GM12878 (cell line): ENCODE measurements at regions not wholly inside any gene's neighbourhood (a gene's known extent, or its start where the extent isn't known, plus 50 kb on each side); places are given as distances from the start of the nearest gene placed in this dataset.

Experiments
- ATAC-seq: fragments of 200-7000 bp; cut with Tn5 transposase; 3 replicates; pipeline ENCODE4 v1.9.1; 2020; ENCODE audit warnings: mild to moderate bottlenecking, moderate library complexity
- BruUV-seq: library from RNA; stranded (reverse); fragments of 400-500 nt; replicated peaks from 2 replicates; lab custom pipeline; 2021; lab: Mats Ljungman, UMichigan
- CTCF ChIA-PET: fragments of 300-600 bp; sonication (Branson Sonifier 250); formaldehyde crosslinking; extraction: SDS; loops from one replicate; lab custom pipeline; 2021; ENCODE audit warnings: inconsistent platforms; lab: Yijun Ruan, JAX
- POLR2A ChIA-PET: fragments of 350-600 bp; formaldehyde crosslinking; extraction: SDS; loops from one replicate; lab custom pipeline; 2021; ENCODE audit warnings: inconsistent platforms; lab: Charles Lee
- RAD21 ChIA-PET: fragments of 300-600 bp; sonication (Branson Sonifier 250); formaldehyde crosslinking; loops from one replicate; lab custom pipeline; 2023; ENCODE audit warnings: antibody characterized with exemption; ENCODE audit not compliant: unreplicated experiment; lab: Charles Lee
- SMC1A ChIA-PET: fragments of 300-600 bp; sonication (Branson Sonifier 250); formaldehyde crosslinking; loops from one replicate; lab custom pipeline; 2023; ENCODE audit not compliant: unreplicated experiment, uncharacterized antibody; lab: Charles Lee
- DNase-seq: peaks from one replicate; pipeline ENCODE4 v3.0.0-alpha.2; 2011; ENCODE audit warnings: low read depth, low spot score
- FAIRE-seq: peaks from 3 replicates; lab custom pipeline; 2011; peaks lifted over from hg19 to GRCh38; lab: Jason Lieb, UNC
- H2AFZ ChIP-seq: 2 replicates; pipeline ENCODE4 v1.6.0; 2011; ENCODE audit warnings: low read depth, low read length, control low read depth; ENCODE audit not compliant: control insufficient read depth
- H3K27ac ChIP-seq: 2 replicates; pipeline ENCODE4 v1.5.1; 2011; ENCODE audit warnings: control low read depth; ENCODE audit not compliant: control insufficient read depth, insufficient read depth
- H3K27me3 ChIP-seq, 2 experiments: replicated peaks in 1 of 2; 2 replicates each; pipeline versions ENCODE4 v1.6.0 to v1.6.1; 2011; ENCODE audit warnings: low read length in 1 of 2; ENCODE audit not compliant: control insufficient read depth in 2 of 2, insufficient read depth in 2 of 2
- H3K36me3 ChIP-seq, 2 experiments: 2 replicates each; pipeline ENCODE4 v1.5.1; 2011; ENCODE audit warnings: low read length in 1 of 2; ENCODE audit not compliant: control insufficient read depth in 2 of 2, insufficient read depth in 2 of 2
- H3K4me1 ChIP-seq: 2 replicates; pipeline ENCODE4 v1.6.1; 2011; ENCODE audit warnings: mild to moderate bottlenecking, low read length, moderate library complexity, mixed read lengths; ENCODE audit not compliant: control insufficient read depth, insufficient read depth
- H3K4me2 ChIP-seq: 2 replicates; pipeline ENCODE4 v1.6.0; 2011; ENCODE audit warnings: control low read depth; ENCODE audit not compliant: control insufficient read depth, insufficient read depth
- H3K4me3 ChIP-seq: fragments of 200-600 bp; sonication (generic); 2 replicates; pipeline ENCODE4 v1.5.1; 2016
- H3K79me2 ChIP-seq: 2 replicates; pipeline ENCODE4 v1.6.0; 2011; ENCODE audit warnings: low read length; ENCODE audit not compliant: control insufficient read depth, insufficient read depth
- H3K9ac ChIP-seq: 2 replicates; pipeline ENCODE4 v1.8.0; 2011; ENCODE audit warnings: low read length, control low read depth, mixed read lengths; ENCODE audit not compliant: control insufficient read depth, insufficient read depth
- H3K9me3 ChIP-seq: replicated peaks from 3 replicates; pipeline ENCODE4 v1.5.1; 2011; ENCODE audit warnings: mild to moderate bottlenecking, low read length; ENCODE audit not compliant: control insufficient read depth, insufficient read depth
- H4K20me1 ChIP-seq: 2 replicates; pipeline ENCODE4 v1.6.0; 2011; ENCODE audit not compliant: control insufficient read depth, insufficient read depth
- BCLAF1 ChIP-seq: fragments of 450-650 bp; IDR thresholded peaks from 2 replicates; pipeline ENCODE4 v1.6.1; 2017; ENCODE audit warnings: antibody characterized with exemption, mild to moderate bottlenecking, moderate library complexity
- MYB ChIP-seq: fragments of 150-350 bp; IDR thresholded peaks from 2 replicates; pipeline ENCODE4 v1.6.1; 2014; ENCODE audit warnings: mild to moderate bottlenecking, low read depth, low read length, borderline replicate concordance
- MYC ChIP-seq: IDR thresholded peaks from 2 replicates; pipeline ENCODE4 v1.6.1; 2011; ENCODE audit warnings: mild to moderate bottlenecking, low read length, moderate library complexity, inconsistent platforms; ENCODE audit not compliant: insufficient read depth, insufficient replicate concordance, insufficient read length, severe bottlenecking
- PAX8 ChIP-seq: fragments of 450-650 bp; IDR thresholded peaks from 2 replicates; pipeline ENCODE4 v1.6.1; 2017; ENCODE audit warnings: mild to moderate bottlenecking, moderate library complexity
- RAD51 ChIP-seq: fragments of 450-650 bp; IDR thresholded peaks from 2 replicates; pipeline ENCODE4 v1.6.1; 2016; ENCODE audit warnings: moderate library complexity, mild to moderate bottlenecking, inconsistent platforms
- ZBTB4 ChIP-seq: fragments of 450-650 bp; formaldehyde crosslinking; IDR thresholded peaks from 2 replicates; pipeline ENCODE4 v1.4.0; 2022; ENCODE audit warnings: mild to moderate bottlenecking, moderate library complexity
- WGBS: methylation state at CpG from one replicate; pipeline ENCODE4 v1.1.6; 2016; ENCODE audit warnings: low lambda C conversion rate; ENCODE audit not compliant: insufficient replicate concordance, insufficient coverage; ENCODE audit errors: missing lambda C conversion rate; 5-methylcytosine and 5-hydroxymethylcytosine counted together
- in situ Hi-C: fragments of 300-500 bp; cut with MboI; formaldehyde crosslinking; loops from 9 replicates; pipeline ENCODE4 v1.14.3; 2018; ENCODE audit warnings: mixed read lengths
- intact Hi-C: fragments of 100-400 bp; cut with micrococcal nuclease; formaldehyde crosslinking; loops from one replicate; pipeline ENCODE4 v1.14.2; 2022; ENCODE audit not compliant: unreplicated experiment

GRCh38 chr3:151992326-151993041 is 119.0 kb downstream of the SUCNR1 start:
- Histone ChIP-seq H3K4me3 (no peak overlapping the region), H3K36me3 (no peaks in the 10 kb centered on the region), H4K20me1 (no peaks in the 10 kb centered on the region), H3K9ac (no peak overlapping the region), H3K9me3 (no peaks in the 10 kb centered on the region), H3K27me3 (no peaks in the 10 kb centered on the region), H2AFZ (no peak overlapping the region), H3K27ac (no peak overlapping the region), H3K4me1 (peaks cover 3% of the 10 kb centered on the region; the same call in 1 of the 2 replicates), H3K79me2 (no peaks in the 10 kb centered on the region), H3K4me2 (no peak overlapping the region)
- TF ChIP-seq MYB: no peak
- no peak for TF ChIP-seq PAX8
- TF ChIP-seq MYC: no peak
- ATAC-seq (no peak), FAIRE-seq (no peak), DNase-seq (no peak)
- ChIA-PET POLR2A (no interaction called here), CTCF (no interaction called here), RAD21 (no interaction called here), SMC1A (interaction anchor here (1.2 to 1.4 kb wide), 2 partner anchors 12 to 28 kb away, joined by 3 read pairs; no protein-coding TSS in a partner anchor)
- no TSS peak for BruUV-seq
- intact Hi-C loops: no loop called here
- in situ Hi-C loops: no loop called here
- 68% methylated on average over 4 of the region's 4 CpGs for whole genome bisulfite sequencing

GRCh38 chr3:151995091-151995490 is 121.6 kb downstream of the SUCNR1 start:
- in situ Hi-C loops (no loop called here), intact Hi-C loops (no loop called here)
- POLR2A ChIA-PET: no interaction called here
- Histone ChIP-seq H4K20me1 (no peaks in the 10 kb centered on the region; the same call in 1 of the 2 replicates), H2AFZ (no peak overlapping the region), H3K27ac (no peak overlapping the region), H3K79me2 (no peaks in the 10 kb centered on the region), H3K9ac (no peak overlapping the region), H3K27me3 (no peaks in the 10 kb centered on the region), H3K9me3 (no peaks in the 10 kb centered on the region), H3K4me1 (no peaks in the 10 kb centered on the region), H3K36me3 (no peaks in the 10 kb centered on the region), H3K4me3 (no peak overlapping the region), H3K4me2 (no peak overlapping the region)
- SMC1A ChIA-PET: no interaction called here
- no TSS peak for BruUV-seq
- FAIRE-seq (no peak), DNase-seq (no peak), ATAC-seq (no peak)
- WGBS: 33% methylated on average over 1 of the region's 1 CpG
- RAD21 ChIA-PET: no interaction called here
- CTCF ChIA-PET: interaction anchor here (0.6 kb wide), 1 partner anchor 22 kb away, joined by 4 read pairs; no protein-coding TSS in a partner anchor
- TF ChIP-seq BCLAF1 (no peak), RAD51 (no peak), ZBTB4 (CRISPR knock-in tag) (no peak)
